Stomach (tissue), 4 donors: ENCODE measurements at regions not wholly inside any gene's neighbourhood (a gene's known extent, or its start where the extent isn't known, plus 50 kb on each side); places are given as distances from the start of the nearest gene placed in this dataset.

Source experiments
- CTCF ChIP-seq, 7 experiments: fragments of 450-650 bp in 4 of 7; fragments of 200-600 bp in 3 of 7; sonication (generic) in 3 of 7; IDR thresholded peaks; one replicate each; pipeline ENCODE4 v1.5.1; 2016 to 2019; ENCODE audit warnings: antibody characterized with exemption in 7 of 7, control low read depth in 2 of 7, mild to moderate bottlenecking in 1 of 7
- EP300 ChIP-seq: sonication (generic); formaldehyde crosslinking; IDR thresholded peaks from one replicate; pipeline ENCODE4 v1.6.1; 2017; ENCODE audit warnings: antibody characterized with exemption
- POLR2A ChIP-seq, 4 donors: fragments of 450-650 bp; IDR thresholded peaks; one replicate each; pipeline ENCODE4 v1.6.1; 2016; ENCODE audit warnings: antibody characterized with exemption in 4 of 4, control low read depth in 2 of 4, mild to moderate bottlenecking in 1 of 4, moderate library complexity in 1 of 4
- POLR2AphosphoS5 ChIP-seq, 3 donors: sonication (generic); formaldehyde crosslinking; IDR thresholded peaks; one replicate each; pipeline ENCODE4 v1.6.1; 2016; ENCODE audit warnings: antibody characterized with exemption in 3 of 3

- TF ChIP-seq CTCF (IDR thresholded peaks at IDR 0.05) (no peak), EP300 (no peak), POLR2AphosphoS5 (IDR thresholded peaks at IDR 0.05) (no peak), POLR2A (IDR thresholded peaks at IDR 0.05) (no peak)
Observed at GRCh38 chr4:54877006-54877405, 219.2 kb downstream of the KIT start.
